Putamen (tissue), 1 donor: ENCODE measurements at regions not wholly inside any gene's neighbourhood (a gene's known extent, or its start where the extent isn't known, plus 50 kb on each side); places are given as distances from the start of the nearest gene placed in this dataset.

Experiments
- DNase-seq: peaks from one replicate; pipeline ENCODE4 v3.0.0-alpha.2; 2016; ENCODE audit warnings: low spot score

GRCh38 chr3:106703524-106703923, 673.7 kb upstream of the CCDC54 start:
- DNase-seq, result no peak

GRCh38 chr3:106707347-106707746, 669.9 kb upstream of the CCDC54 start:
- DNase-seq, result no peak

DNA sequence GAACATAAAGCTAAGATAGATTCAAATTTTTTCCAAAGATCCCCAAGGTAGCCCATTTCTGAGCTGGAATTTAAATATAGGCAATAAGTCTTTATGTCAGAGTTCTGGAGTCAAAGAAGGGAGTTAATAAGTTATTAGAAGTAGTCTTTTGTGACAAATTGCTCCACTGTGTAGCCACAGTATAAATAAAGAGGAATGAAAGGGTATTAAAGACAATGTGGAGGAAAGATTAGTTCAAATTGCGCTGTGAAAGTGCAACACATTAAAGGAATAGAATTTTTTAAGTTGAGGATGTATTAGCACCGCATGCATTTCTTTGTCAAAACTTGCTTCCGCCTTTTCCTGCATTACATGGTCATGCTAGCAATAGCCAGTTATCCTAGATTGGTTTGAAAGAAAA, 666.6 kb upstream of the CCDC54 start:
- no peak for DNase-seq

GRCh38 chr3:106711650-106712049, 665.6 kb upstream of the CCDC54 start:
- no peak for DNase-seq

- no peak for DNase-seq
Measured at GRCh38 chr3:106714400-106714799, 662.8 kb upstream of the CCDC54 start.

GRCh38 chr3:106715286-106715685, 662.0 kb upstream of the CCDC54 start:
- no peak for DNase-seq

- DNase-seq, result no peak
Measured at GRCh38 chr3:106717178-106717780, 660.0 kb upstream of the CCDC54 start.

DNA sequence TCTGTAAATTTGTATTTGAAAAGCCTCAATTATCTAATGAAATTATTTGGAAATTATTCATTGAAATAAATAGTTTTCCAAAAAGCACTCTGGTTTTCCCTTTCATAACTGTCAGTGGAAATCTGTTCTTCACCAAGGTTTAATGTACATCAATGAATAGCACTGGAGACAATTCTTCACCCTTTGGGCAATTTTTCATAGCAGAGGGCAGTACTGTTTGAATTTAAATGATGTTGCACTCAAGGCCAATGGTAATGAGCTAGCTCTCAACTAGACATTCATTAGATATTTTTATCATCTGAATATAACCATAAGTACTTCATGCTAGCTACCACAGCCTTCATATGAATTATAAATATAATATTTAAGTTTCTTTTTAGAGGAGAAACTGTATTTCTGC, 658.2 kb upstream of the CCDC54 start:
- no peak for DNase-seq

DNA sequence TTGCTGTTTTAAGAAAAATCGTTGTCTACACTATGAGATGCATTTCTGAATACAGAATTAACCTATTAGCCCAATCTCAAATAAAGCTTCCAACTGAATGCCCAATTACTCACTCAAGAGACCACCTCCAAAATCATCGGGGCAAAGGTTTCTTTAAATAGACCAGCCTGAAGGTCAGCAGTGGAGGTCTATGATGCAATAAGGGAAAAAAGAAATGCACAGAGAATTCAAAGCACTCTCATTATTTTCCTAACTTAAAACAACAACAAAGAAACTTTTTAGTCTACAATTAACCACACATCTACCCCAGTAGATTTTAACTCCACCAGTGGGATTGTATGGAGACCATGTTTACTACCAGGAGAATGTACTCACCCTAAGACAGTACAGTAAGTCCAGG, 657.7 kb upstream of the CCDC54 start:
- no peak for DNase-seq

DNA sequence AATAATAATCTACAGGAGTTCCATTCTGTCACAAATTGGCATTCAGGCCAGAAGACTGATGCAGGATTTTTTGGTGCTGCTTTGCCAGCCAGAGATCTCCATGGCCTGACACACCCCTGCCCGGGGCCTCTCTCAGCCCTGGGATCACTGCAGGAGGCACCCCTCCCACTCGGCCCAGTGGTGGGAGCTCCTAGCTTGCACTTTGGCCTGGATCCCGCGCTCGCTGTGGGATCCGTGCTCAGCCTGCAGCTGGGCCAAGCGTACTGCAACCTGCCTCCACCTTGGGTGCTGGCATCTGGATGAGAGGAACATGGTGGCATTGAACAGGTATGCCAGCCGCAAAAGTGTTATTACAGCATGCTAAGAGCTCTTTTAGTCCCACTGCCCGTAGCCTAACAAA, 656.7 kb upstream of the CCDC54 start:
- no peak for DNase-seq

DNA sequence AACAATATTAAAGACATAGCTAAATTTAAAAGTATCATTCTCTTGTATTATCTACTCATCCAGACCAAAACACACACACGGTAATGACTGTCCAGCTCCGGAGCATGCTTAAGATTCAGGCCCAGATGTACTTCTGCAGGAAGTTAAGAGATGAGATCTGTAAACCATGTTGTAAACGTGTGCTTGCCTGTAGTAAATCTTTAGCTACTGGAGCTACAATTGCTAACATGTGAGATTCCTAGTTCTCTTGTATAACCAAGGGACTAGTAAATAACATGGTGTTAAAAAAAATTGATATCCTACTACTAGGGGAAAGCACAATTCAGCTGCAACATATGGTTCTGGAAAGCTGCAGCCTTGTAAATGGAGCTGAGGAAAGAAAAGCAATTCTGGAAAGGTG, 651.7 kb upstream of the CCDC54 start:
- no peak for DNase-seq

GRCh38 chr3:106728315-106729098, 648.7 kb upstream of the CCDC54 start:
- no peak for DNase-seq

GRCh38 chr3:106729481-106729880, 647.8 kb upstream of the CCDC54 start:
- DNase-seq, result no peak

- DNase-seq, result no peak
Measured at GRCh38 chr3:106731230-106731629, 646.0 kb upstream of the CCDC54 start.

- no peak for DNase-seq
Measured at GRCh38 chr3:106734712-106735111, 642.5 kb upstream of the CCDC54 start.

GRCh38 chr3:106737265-106737664, 640.0 kb upstream of the CCDC54 start:
- no peak for DNase-seq

DNA sequence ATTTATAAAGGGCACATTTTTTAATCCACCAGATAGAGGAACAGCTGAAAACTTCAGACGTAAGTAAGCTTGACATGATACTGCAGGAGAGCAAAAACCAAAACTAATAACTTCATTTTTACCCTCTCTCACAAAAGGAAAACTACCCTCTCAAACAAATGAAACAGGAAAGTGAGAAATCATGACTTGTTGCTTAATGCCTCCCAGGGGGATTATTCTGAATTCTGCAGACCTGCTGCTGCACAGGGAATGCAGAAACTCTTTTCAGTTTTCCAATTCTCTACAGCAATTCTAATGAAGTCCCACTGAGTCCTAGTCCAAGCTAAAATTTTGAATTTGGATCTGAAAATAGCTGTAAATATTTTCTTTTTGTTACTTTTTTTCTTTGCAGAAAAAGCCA, 637.1 kb upstream of the CCDC54 start:
- no peak for DNase-seq

- no peak for DNase-seq
Measured at GRCh38 chr3:106745344-106746168, 631.7 kb upstream of the CCDC54 start.

GRCh38 chr3:106746286-106746685, 631.0 kb upstream of the CCDC54 start:
- DNase-seq, result no peak

DNA sequence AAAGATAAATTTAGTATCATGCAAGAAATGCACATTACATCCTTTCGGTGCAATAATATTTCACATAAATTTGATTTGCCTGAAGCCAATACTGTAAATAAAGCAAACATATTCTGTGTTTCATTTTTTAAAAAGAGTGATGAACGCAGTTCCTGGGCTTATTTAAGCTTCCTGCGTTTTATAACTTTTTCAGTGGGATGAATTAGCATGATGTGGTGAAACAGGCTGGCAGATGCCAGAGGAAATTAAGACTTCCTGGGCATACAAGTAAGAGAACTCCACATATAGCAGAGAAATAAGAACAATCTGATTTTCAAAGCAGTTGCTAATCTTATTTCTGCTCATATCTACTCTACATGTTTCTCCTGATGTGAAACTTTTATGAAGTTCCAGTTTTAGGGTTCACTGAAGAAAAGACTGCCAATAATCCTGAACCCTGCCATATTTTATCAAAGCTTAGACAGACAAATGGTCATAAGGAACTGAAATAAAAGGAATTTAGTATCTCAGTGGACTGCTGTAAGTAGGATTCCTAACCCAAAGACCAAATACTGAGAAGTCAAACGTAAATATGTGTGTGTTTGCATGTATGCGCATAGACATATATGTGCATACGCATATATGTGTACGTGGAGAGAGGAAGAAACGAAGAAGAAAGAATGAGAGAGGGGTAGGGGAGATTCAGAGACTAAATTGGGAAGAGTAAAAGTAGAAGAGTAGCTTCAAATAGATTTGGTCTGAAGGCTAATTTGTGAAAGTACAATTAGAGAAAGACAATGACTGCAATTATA, 628.6 kb upstream of the CCDC54 start:
- DNase-seq, result no peak

- no peak for DNase-seq
Measured at GRCh38 chr3:106750092-106750491, 627.1 kb upstream of the CCDC54 start.

DNA sequence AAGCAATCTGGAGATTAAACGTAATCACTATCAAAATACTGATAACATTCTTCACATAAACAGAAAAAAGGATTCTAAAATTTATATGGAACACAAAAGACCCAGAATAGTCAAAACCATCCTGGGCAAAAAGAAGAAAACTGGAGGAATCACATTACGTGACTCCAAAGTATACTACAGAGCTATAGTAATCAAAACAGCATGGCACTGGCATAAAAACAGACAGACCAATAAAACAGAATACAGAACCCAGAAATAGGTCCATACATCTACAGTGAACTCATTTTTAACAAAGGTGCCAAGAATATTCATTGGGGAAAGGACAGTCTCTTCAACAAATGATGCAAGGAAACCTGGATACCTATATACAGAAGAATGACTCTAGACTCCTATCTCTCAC, 621.9 kb upstream of the CCDC54 start:
- DNase-seq, result no peak
